GM12878 (cell line): ENCODE measurements at regions not wholly inside any gene's neighbourhood (a gene's known extent, or its start where the extent isn't known, plus 50 kb on each side); places are given as distances from the start of the nearest gene placed in this dataset.

Source experiments
- ATAC-seq: fragments of 200-7000 bp; cut with Tn5 transposase; 3 replicates; pipeline ENCODE4 v1.9.1; 2020; ENCODE audit warnings: mild to moderate bottlenecking, moderate library complexity
- BruUV-seq: library from RNA; stranded (reverse); fragments of 400-500 nt; replicated peaks from 2 replicates; lab custom pipeline; 2021; lab: Mats Ljungman, UMichigan
- CTCF ChIA-PET: fragments of 300-600 bp; sonication (Branson Sonifier 250); formaldehyde crosslinking; extraction: SDS; loops from one replicate; lab custom pipeline; 2021; ENCODE audit warnings: inconsistent platforms; lab: Yijun Ruan, JAX
- POLR2A ChIA-PET: fragments of 350-600 bp; formaldehyde crosslinking; extraction: SDS; loops from one replicate; lab custom pipeline; 2021; ENCODE audit warnings: inconsistent platforms; lab: Charles Lee
- RAD21 ChIA-PET: fragments of 300-600 bp; sonication (Branson Sonifier 250); formaldehyde crosslinking; loops from one replicate; lab custom pipeline; 2023; ENCODE audit warnings: antibody characterized with exemption; ENCODE audit not compliant: unreplicated experiment; lab: Charles Lee
- SMC1A ChIA-PET: fragments of 300-600 bp; sonication (Branson Sonifier 250); formaldehyde crosslinking; loops from one replicate; lab custom pipeline; 2023; ENCODE audit not compliant: unreplicated experiment, uncharacterized antibody; lab: Charles Lee
- DNase-seq: peaks from one replicate; pipeline ENCODE4 v3.0.0-alpha.2; 2011; ENCODE audit warnings: low read depth, low spot score
- FAIRE-seq: peaks from 3 replicates; lab custom pipeline; 2011; peaks lifted over from hg19 to GRCh38; lab: Jason Lieb, UNC
- H2AFZ ChIP-seq: 2 replicates; pipeline ENCODE4 v1.6.0; 2011; ENCODE audit warnings: low read depth, low read length, control low read depth; ENCODE audit not compliant: control insufficient read depth
- H3K27ac ChIP-seq: 2 replicates; pipeline ENCODE4 v1.5.1; 2011; ENCODE audit warnings: control low read depth; ENCODE audit not compliant: control insufficient read depth, insufficient read depth
- H3K27me3 ChIP-seq, 2 experiments: replicated peaks in 1 of 2; 2 replicates each; pipeline versions ENCODE4 v1.6.0 to v1.6.1; 2011; ENCODE audit warnings: low read length in 1 of 2; ENCODE audit not compliant: control insufficient read depth in 2 of 2, insufficient read depth in 2 of 2
- H3K36me3 ChIP-seq, 2 experiments: 2 replicates each; pipeline ENCODE4 v1.5.1; 2011; ENCODE audit warnings: low read length in 1 of 2; ENCODE audit not compliant: control insufficient read depth in 2 of 2, insufficient read depth in 2 of 2
- H3K4me1 ChIP-seq: 2 replicates; pipeline ENCODE4 v1.6.1; 2011; ENCODE audit warnings: mild to moderate bottlenecking, low read length, moderate library complexity, mixed read lengths; ENCODE audit not compliant: control insufficient read depth, insufficient read depth
- H3K4me2 ChIP-seq: 2 replicates; pipeline ENCODE4 v1.6.0; 2011; ENCODE audit warnings: control low read depth; ENCODE audit not compliant: control insufficient read depth, insufficient read depth
- H3K4me3 ChIP-seq: fragments of 200-600 bp; sonication (generic); 2 replicates; pipeline ENCODE4 v1.5.1; 2016
- H3K79me2 ChIP-seq: 2 replicates; pipeline ENCODE4 v1.6.0; 2011; ENCODE audit warnings: low read length; ENCODE audit not compliant: control insufficient read depth, insufficient read depth
- H3K9ac ChIP-seq: 2 replicates; pipeline ENCODE4 v1.8.0; 2011; ENCODE audit warnings: low read length, control low read depth, mixed read lengths; ENCODE audit not compliant: control insufficient read depth, insufficient read depth
- H3K9me3 ChIP-seq: replicated peaks from 3 replicates; pipeline ENCODE4 v1.5.1; 2011; ENCODE audit warnings: mild to moderate bottlenecking, low read length; ENCODE audit not compliant: control insufficient read depth, insufficient read depth
- H4K20me1 ChIP-seq: 2 replicates; pipeline ENCODE4 v1.6.0; 2011; ENCODE audit not compliant: control insufficient read depth, insufficient read depth
- BHLHE40 ChIP-seq, 2 experiments: fragments of 450-650 bp in 1 of 2; IDR thresholded peaks; 2 replicates each; pipeline ENCODE4 v1.6.1; 2011 to 2017; ENCODE audit warnings: low read depth in 2 of 2, borderline replicate concordance in 1 of 2, improper control_type of control experiment in 1 of 2, low read length in 1 of 2, mild to moderate bottlenecking in 1 of 2
- CHD4 ChIP-seq: fragments of 200-600 bp; sonication (generic); IDR thresholded peaks from 2 replicates; pipeline ENCODE4 v1.6.1; 2016; ENCODE audit warnings: mild to moderate bottlenecking
- EED ChIP-seq: sonication (generic); IDR thresholded peaks from 2 replicates; pipeline ENCODE4 v1.6.1; 2016; ENCODE audit warnings: antibody characterized with exemption, low read depth
- HDAC6 ChIP-seq: fragments of 200-600 bp; sonication (generic); IDR thresholded peaks from one replicate; pipeline ENCODE4 v1.8.0; 2017; ENCODE audit warnings: antibody characterized with exemption; ENCODE audit not compliant: unreplicated experiment
- IKZF1 ChIP-seq: fragments of 450-650 bp; conservative IDR thresholded peaks from 2 replicates; pipeline ENCODE4 v1.6.1; 2017; ENCODE audit warnings: antibody characterized with exemption, mild to moderate bottlenecking
- IRF4 ChIP-seq: IDR thresholded peaks from 2 replicates; pipeline ENCODE4 v1.6.1; 2011; ENCODE audit warnings: low read depth, low read length
- KLF5 ChIP-seq: fragments of 450-650 bp; IDR thresholded peaks from 2 replicates; pipeline ENCODE4 v1.6.1; 2014; ENCODE audit warnings: mild to moderate bottlenecking; ENCODE audit not compliant: partially characterized antibody
- MYC ChIP-seq: IDR thresholded peaks from 2 replicates; pipeline ENCODE4 v1.6.1; 2011; ENCODE audit warnings: mild to moderate bottlenecking, low read length, moderate library complexity, inconsistent platforms; ENCODE audit not compliant: insufficient read depth, insufficient replicate concordance, insufficient read length, severe bottlenecking
- POLR2AphosphoS2 ChIP-seq: IDR thresholded peaks from 2 replicates; pipeline ENCODE4 v1.6.1; 2011; ENCODE audit warnings: low read depth, mild to moderate bottlenecking, low read length, improper control_type of control experiment, moderate library complexity
- RELA ChIP-seq: fragments of 450-650 bp; IDR thresholded peaks from 2 replicates; pipeline ENCODE4 v1.8.0; 2014; ENCODE audit warnings: borderline replicate concordance; ENCODE audit not compliant: partially characterized antibody
- SUPT20H ChIP-seq: IDR thresholded peaks from 2 replicates; pipeline ENCODE4 v1.6.1; 2011; ENCODE audit warnings: low read depth, mild to moderate bottlenecking, low read length, moderate library complexity, borderline replicate concordance; ENCODE audit not compliant: control insufficient read depth
- ZNF274 ChIP-seq: IDR thresholded peaks from one replicate; pipeline ENCODE4 v1.8.0; 2011; ENCODE audit not compliant: insufficient read length, insufficient read depth
- ZSCAN29 ChIP-seq: fragments of 450-650 bp; IDR thresholded peaks from 2 replicates; pipeline ENCODE4 v1.6.1; 2017; ENCODE audit warnings: mild to moderate bottlenecking, moderate library complexity
- WGBS: methylation state at CpG from one replicate; pipeline ENCODE4 v1.1.6; 2016; ENCODE audit warnings: low lambda C conversion rate; ENCODE audit not compliant: insufficient replicate concordance, insufficient coverage; ENCODE audit errors: missing lambda C conversion rate; 5-methylcytosine and 5-hydroxymethylcytosine counted together
- in situ Hi-C: fragments of 300-500 bp; cut with MboI; formaldehyde crosslinking; loops from 9 replicates; pipeline ENCODE4 v1.14.3; 2018; ENCODE audit warnings: mixed read lengths
- intact Hi-C: fragments of 100-400 bp; cut with micrococcal nuclease; formaldehyde crosslinking; loops from one replicate; pipeline ENCODE4 v1.14.2; 2022; ENCODE audit not compliant: unreplicated experiment
- TF ChIP-seq, protein P1 (sequence below): IDR thresholded peaks from 2 replicates; pipeline ENCODE4 v1.6.1; 2012; ENCODE audit warnings: low read depth, low read length, improper control_type of control experiment
- TF ChIP-seq, protein P2 (sequence below): IDR thresholded peaks from 2 replicates; pipeline ENCODE4 v1.6.1; 2011; ENCODE audit warnings: low read depth, low read length, improper control_type of control experiment, borderline replicate concordance

GRCh38 chr2:12051831-12052230 is 305.4 kb downstream of the LPIN1 start (continued):
- TF ChIP-seq, protein P1, sequence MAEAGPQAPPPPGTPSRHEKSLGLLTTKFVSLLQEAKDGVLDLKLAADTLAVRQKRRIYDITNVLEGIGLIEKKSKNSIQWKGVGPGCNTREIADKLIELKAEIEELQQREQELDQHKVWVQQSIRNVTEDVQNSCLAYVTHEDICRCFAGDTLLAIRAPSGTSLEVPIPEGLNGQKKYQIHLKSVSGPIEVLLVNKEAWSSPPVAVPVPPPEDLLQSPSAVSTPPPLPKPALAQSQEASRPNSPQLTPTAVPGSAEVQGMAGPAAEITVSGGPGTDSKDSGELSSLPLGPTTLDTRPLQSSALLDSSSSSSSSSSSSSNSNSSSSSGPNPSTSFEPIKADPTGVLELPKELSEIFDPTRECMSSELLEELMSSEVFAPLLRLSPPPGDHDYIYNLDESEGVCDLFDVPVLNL, result no peak
- TF ChIP-seq, all 136 proteins: peak for 0

- no peak overlapping the region for H3K4me3 ChIP-seq
- TF ChIP-seq EED (no peak), RELA (no peak), BHLHE40 (IDR thresholded peaks at IDR 0.05; ENCODE audit: borderline replicate concordance in 1 of 2, low read depth in 2 of 2, low read length in 1 of 2) (no peak), POLR2AphosphoS2 (no peak), HDAC6 (no peak), MYC (no peak), ZNF274 (no peak), IKZF1 (no peak), IRF4 (no peak), SUPT20H (no peak), CHD4 (no peak), ZSCAN29 (no peak), KLF5 (no peak)
- TF ChIP-seq, protein P2, sequence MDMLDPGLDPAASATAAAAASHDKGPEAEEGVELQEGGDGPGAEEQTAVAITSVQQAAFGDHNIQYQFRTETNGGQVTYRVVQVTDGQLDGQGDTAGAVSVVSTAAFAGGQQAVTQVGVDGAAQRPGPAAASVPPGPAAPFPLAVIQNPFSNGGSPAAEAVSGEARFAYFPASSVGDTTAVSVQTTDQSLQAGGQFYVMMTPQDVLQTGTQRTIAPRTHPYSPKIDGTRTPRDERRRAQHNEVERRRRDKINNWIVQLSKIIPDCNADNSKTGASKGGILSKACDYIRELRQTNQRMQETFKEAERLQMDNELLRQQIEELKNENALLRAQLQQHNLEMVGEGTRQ, result no peak
- TF ChIP-seq, all 136 proteins: peak for 0
- no peaks in the 10 kb centered on the region for H4K20me1 ChIP-seq
- no TSS peak for BruUV-seq
- ATAC-seq (no peak), DNase-seq (no peak), FAIRE-seq (no peak)
- H3K9me3 ChIP-seq, result peaks cover 3% of the 10 kb centered on the region; the same call in 1 of the 3 replicates
- ChIA-PET POLR2A (no interaction called here), RAD21 (no interaction called here), SMC1A (no interaction called here), CTCF (no interaction called here)
- peaks cover 0 to 3% of the 10 kb centered on the region in 2 experiments; a peak in 1 of 4 replicates for H3K36me3 ChIP-seq
- intact Hi-C loops (no loop called here), in situ Hi-C loops (no loop called here)
- H3K27me3 ChIP-seq, result no peaks in the 10 kb centered on the region
- no peak overlapping the region for H3K4me2 ChIP-seq
- no peak overlapping the region for H3K27ac ChIP-seq
- H3K4me1 ChIP-seq, result peaks cover 31% of the 10 kb centered on the region
- H3K9ac ChIP-seq, result no peak overlapping the region
- no peak overlapping the region for H2AFZ ChIP-seq
- H3K79me2 ChIP-seq, result no peaks in the 10 kb centered on the region; the same call in 1 of the 2 replicates
- 81% methylated on average over 3 of the region's 3 CpGs for WGBS
Measured at GRCh38 chr2:12052796-12053195, 306.4 kb downstream of the LPIN1 start.
